Adrenal gland (tissue), 5 donors: ENCODE measurements at regions not wholly inside any gene's neighbourhood (a gene's known extent, or its start where the extent isn't known, plus 50 kb on each side); places are given as distances from the start of the nearest gene placed in this dataset.

Source experiments
- POLR2A ChIP-seq, 2 donors: fragments of 450-650 bp; IDR thresholded peaks; one replicate each; pipeline ENCODE4 v1.6.1; 2017; ENCODE audit warnings: antibody characterized with exemption in 2 of 2, mild to moderate bottlenecking in 2 of 2, moderate library complexity in 1 of 2
- TF ChIP-seq, protein P1 (sequence below), 6 experiments: fragments of 450-650 bp in 4 of 6; fragments of 200-600 bp in 2 of 6; sonication (generic) in 1 of 6; IDR thresholded peaks; 1 replicate in 5 of 6; 2 replicates in 1 of 6; pipeline versions ENCODE4 v1.5.1 to v1.8.0; 2016 to 2021; ENCODE audit warnings: antibody characterized with exemption in 6 of 6, mild to moderate bottlenecking in 2 of 6, moderate library complexity in 1 of 6
- donor health status: DM: no; HTN: no; CAD: no.

DNA sequence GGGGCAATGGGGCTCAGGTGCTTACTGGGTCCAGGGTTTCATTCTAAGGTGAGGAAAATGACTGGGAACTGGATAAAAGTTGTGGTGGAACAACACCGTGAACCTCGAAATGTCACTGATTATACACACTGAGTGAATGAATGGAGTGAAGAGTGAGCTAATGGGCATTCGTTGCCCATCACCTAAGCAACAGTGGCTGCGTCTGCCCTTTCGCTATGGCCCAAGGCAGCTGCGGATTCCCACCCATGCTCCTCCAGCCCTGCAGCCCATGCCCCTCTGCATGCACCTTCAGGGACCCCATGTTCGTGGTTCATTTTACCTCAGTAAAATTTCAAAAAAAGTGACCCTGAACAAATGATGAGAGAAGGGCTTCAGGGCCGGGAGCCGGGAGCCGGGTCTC, 196.3 kb downstream of the CTTN start:
- TF ChIP-seq, protein P1, sequence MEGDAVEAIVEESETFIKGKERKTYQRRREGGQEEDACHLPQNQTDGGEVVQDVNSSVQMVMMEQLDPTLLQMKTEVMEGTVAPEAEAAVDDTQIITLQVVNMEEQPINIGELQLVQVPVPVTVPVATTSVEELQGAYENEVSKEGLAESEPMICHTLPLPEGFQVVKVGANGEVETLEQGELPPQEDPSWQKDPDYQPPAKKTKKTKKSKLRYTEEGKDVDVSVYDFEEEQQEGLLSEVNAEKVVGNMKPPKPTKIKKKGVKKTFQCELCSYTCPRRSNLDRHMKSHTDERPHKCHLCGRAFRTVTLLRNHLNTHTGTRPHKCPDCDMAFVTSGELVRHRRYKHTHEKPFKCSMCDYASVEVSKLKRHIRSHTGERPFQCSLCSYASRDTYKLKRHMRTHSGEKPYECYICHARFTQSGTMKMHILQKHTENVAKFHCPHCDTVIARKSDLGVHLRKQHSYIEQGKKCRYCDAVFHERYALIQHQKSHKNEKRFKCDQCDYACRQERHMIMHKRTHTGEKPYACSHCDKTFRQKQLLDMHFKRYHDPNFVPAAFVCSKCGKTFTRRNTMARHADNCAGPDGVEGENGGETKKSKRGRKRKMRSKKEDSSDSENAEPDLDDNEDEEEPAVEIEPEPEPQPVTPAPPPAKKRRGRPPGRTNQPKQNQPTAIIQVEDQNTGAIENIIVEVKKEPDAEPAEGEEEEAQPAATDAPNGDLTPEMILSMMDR (IDR thresholded peaks at IDR 0.05): no peak
- no peak for TF ChIP-seq POLR2A (IDR thresholded peaks at IDR 0.05)
